HG02678 (cell line): ENCODE measurements at regions not wholly inside any gene's neighbourhood (a gene's known extent, or its start where the extent isn't known, plus 50 kb on each side); places are given as distances from the start of the nearest gene placed in this dataset.
"Not testable (repeated sequence)": the region's sequence is repeated elsewhere in the genome, so short reads cannot be mapped to it uniquely, and the experiment has no call there.

ENCODE experiments used
- ATAC-seq: cut with Tn5 transposase; IDR thresholded peaks from one replicate; pipeline ENCODE4 v1.9.1; 2021; ENCODE audit warnings: mild to moderate bottlenecking, moderate library complexity; ENCODE audit not compliant: unreplicated experiment

- ATAC-seq, result no peak
These were observed 103.3 kb downstream of the TMEM144 start for GRCh38 chr4:158313566-158313965.

GRCh38 chr4:158314756-158315487 lies 104.6 kb downstream of the TMEM144 start:
- ATAC-seq, result no peak

- no peak for ATAC-seq
These were observed 105.4 kb downstream of the TMEM144 start for GRCh38 chr4:158315706-158316105.

GRCh38 chr4:158316264-158316663 lies 106.0 kb downstream of the TMEM144 start:
- peak; percentile 61 for ATAC-seq

GRCh38 chr4:158319880-158320279 lies 109.6 kb downstream of the TMEM144 start:
- ATAC-seq, result no peak

- no peak for ATAC-seq
These were observed 111.8 kb downstream of the TMEM144 start for GRCh38 chr4:158322109-158322508.

- ATAC-seq, result no peak
These were observed 117.2 kb downstream of the TMEM144 start for GRCh38 chr4:158327525-158327924.

- ATAC-seq, result no peak
These were observed 121.6 kb downstream of the TMEM144 start for GRCh38 chr4:158331863-158332262.

- ATAC-seq, result no peak
These were observed 123.5 kb downstream of the TMEM144 start for GRCh38 chr4:158333820-158334219.

- ATAC-seq, result no peak
These were observed 131.6 kb downstream of the TMEM144 start for GRCh38 chr4:158341896-158342295.

GRCh38 chr4:158346576-158346975 lies 136.3 kb downstream of the TMEM144 start:
- ATAC-seq, result no peak

GRCh38 chr4:158347556-158347955 lies 137.3 kb downstream of the TMEM144 start:
- no peak for ATAC-seq

- ATAC-seq, result no peak
These were observed 139.9 kb downstream of the TMEM144 start for GRCh38 chr4:158350161-158350560.

- ATAC-seq, result no peak
These were observed 143.4 kb downstream of the TMEM144 start for GRCh38 chr4:158353541-158354304.

GRCh38 chr4:158356301-158356700 lies 146.0 kb downstream of the TMEM144 start:
- ATAC-seq, result no peak

- ATAC-seq, result not testable (repeated sequence)
These were observed 153.7 kb upstream of the RXFP1 start for GRCh38 chr4:158367932-158368441.

GRCh38 chr4:158371158-158371557 lies 150.5 kb upstream of the RXFP1 start:
- ATAC-seq, result no peak

GRCh38 chr4:158374318-158374717 lies 147.4 kb upstream of the RXFP1 start:
- ATAC-seq, result no peak

- ATAC-seq, result no peak
These were observed 145.4 kb upstream of the RXFP1 start for GRCh38 chr4:158376106-158376840.

- ATAC-seq, result no peak
These were observed 137.3 kb upstream of the RXFP1 start for GRCh38 chr4:158384414-158384813.

- no peak for ATAC-seq
These were observed 126.3 kb upstream of the RXFP1 start for GRCh38 chr4:158395343-158395742.
